HL-60 (cell line): ENCODE measurements at regions not wholly inside any gene's neighbourhood (a gene's known extent, or its start where the extent isn't known, plus 50 kb on each side); places are given as distances from the start of the nearest gene placed in this dataset.
A peak's percentile ranks its signal among the peaks of the same experiment; 100 is the strongest.

Experiments used
- DNase-seq, 2 experiments: peaks; one replicate each; pipeline ENCODE4 v3.0.0-alpha.2; 2010 to 2020; ENCODE audit warnings: low read depth in 1 of 2, low spot score in 1 of 2
- H3K27ac ChIP-seq: fragments of 250-450 bp; sonication (Bioruptor Pico); replicated peaks from 2 replicates; pipeline ENCODE4 v1.5.1; 2020; ENCODE audit warnings: mild to moderate bottlenecking, moderate library complexity
- H3K27me3 ChIP-seq: fragments of 250-450 bp; sonication (Bioruptor Pico); 2 replicates; pipeline ENCODE4 v1.5.1; 2021; ENCODE audit warnings: mild to moderate bottlenecking, moderate library complexity; ENCODE audit not compliant: insufficient read depth, poor library complexity, severe bottlenecking
- H3K4me3 ChIP-seq: replicated peaks from 2 replicates; pipeline ENCODE4 v1.5.1; 2011; ENCODE audit warnings: mild to moderate bottlenecking, control low read depth, low read length; ENCODE audit not compliant: insufficient read depth
- GABPA ChIP-seq: IDR thresholded peaks from 2 replicates; pipeline ENCODE4 v1.6.1; 2012; ENCODE audit warnings: low read depth
- POLR2AphosphoS5 ChIP-seq: IDR thresholded peaks from 2 replicates; pipeline ENCODE4 v1.6.1; 2012; ENCODE audit warnings: low read depth
- SPI1 ChIP-seq: IDR thresholded peaks from 2 replicates; pipeline ENCODE4 v1.6.1; 2012; ENCODE audit warnings: low read depth, mild to moderate bottlenecking, borderline replicate concordance
- TF ChIP-seq, protein P1 (sequence below): IDR thresholded peaks from 2 replicates; pipeline ENCODE4 v1.6.1; 2012; ENCODE audit warnings: low read depth; ENCODE audit not compliant: insufficient replicate concordance
- TF ChIP-seq, protein P2 (sequence below): IDR thresholded peaks from one replicate; pipeline ENCODE4 v1.5.1; 2011; ENCODE audit warnings: low read length, control low read depth, inconsistent platforms; ENCODE audit not compliant: insufficient read depth

DNA sequence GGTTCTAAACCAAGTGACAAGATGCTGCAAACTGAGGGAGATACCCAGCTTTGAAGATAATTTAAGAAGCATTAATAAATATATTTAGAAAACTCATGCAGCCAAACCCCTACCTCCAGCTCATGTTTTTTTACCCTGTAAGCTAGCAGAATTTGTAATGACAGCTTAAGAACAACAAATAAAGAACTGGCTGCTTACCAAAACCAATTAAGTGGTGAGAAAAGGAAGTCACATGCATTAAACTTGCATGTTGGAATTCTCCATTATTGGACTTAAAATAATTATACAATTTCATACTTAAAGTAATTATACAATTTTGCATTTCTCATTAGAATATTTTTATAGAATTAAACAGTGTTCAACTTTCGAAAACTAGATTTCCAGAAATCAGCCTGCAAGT lies 75.6 kb upstream of the CNIH3 start:
- no peaks in the 10 kb centered on the region for H3K27me3 ChIP-seq
- no peak overlapping the region for H3K4me3 ChIP-seq
- TF ChIP-seq, protein P1, sequence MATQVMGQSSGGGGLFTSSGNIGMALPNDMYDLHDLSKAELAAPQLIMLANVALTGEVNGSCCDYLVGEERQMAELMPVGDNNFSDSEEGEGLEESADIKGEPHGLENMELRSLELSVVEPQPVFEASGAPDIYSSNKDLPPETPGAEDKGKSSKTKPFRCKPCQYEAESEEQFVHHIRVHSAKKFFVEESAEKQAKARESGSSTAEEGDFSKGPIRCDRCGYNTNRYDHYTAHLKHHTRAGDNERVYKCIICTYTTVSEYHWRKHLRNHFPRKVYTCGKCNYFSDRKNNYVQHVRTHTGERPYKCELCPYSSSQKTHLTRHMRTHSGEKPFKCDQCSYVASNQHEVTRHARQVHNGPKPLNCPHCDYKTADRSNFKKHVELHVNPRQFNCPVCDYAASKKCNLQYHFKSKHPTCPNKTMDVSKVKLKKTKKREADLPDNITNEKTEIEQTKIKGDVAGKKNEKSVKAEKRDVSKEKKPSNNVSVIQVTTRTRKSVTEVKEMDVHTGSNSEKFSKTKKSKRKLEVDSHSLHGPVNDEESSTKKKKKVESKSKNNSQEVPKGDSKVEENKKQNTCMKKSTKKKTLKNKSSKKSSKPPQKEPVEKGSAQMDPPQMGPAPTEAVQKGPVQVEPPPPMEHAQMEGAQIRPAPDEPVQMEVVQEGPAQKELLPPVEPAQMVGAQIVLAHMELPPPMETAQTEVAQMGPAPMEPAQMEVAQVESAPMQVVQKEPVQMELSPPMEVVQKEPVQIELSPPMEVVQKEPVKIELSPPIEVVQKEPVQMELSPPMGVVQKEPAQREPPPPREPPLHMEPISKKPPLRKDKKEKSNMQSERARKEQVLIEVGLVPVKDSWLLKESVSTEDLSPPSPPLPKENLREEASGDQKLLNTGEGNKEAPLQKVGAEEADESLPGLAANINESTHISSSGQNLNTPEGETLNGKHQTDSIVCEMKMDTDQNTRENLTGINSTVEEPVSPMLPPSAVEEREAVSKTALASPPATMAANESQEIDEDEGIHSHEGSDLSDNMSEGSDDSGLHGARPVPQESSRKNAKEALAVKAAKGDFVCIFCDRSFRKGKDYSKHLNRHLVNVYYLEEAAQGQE = no peak
- TF ChIP-seq, protein P2, sequence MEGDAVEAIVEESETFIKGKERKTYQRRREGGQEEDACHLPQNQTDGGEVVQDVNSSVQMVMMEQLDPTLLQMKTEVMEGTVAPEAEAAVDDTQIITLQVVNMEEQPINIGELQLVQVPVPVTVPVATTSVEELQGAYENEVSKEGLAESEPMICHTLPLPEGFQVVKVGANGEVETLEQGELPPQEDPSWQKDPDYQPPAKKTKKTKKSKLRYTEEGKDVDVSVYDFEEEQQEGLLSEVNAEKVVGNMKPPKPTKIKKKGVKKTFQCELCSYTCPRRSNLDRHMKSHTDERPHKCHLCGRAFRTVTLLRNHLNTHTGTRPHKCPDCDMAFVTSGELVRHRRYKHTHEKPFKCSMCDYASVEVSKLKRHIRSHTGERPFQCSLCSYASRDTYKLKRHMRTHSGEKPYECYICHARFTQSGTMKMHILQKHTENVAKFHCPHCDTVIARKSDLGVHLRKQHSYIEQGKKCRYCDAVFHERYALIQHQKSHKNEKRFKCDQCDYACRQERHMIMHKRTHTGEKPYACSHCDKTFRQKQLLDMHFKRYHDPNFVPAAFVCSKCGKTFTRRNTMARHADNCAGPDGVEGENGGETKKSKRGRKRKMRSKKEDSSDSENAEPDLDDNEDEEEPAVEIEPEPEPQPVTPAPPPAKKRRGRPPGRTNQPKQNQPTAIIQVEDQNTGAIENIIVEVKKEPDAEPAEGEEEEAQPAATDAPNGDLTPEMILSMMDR = no peak
- TF ChIP-seq POLR2AphosphoS5 = no peak
- TF ChIP-seq GABPA = no peak
- no peak for TF ChIP-seq SPI1
- no peak for DNase-seq
- H3K27ac ChIP-seq = peak overlapping the region; percentile 41

DNA sequence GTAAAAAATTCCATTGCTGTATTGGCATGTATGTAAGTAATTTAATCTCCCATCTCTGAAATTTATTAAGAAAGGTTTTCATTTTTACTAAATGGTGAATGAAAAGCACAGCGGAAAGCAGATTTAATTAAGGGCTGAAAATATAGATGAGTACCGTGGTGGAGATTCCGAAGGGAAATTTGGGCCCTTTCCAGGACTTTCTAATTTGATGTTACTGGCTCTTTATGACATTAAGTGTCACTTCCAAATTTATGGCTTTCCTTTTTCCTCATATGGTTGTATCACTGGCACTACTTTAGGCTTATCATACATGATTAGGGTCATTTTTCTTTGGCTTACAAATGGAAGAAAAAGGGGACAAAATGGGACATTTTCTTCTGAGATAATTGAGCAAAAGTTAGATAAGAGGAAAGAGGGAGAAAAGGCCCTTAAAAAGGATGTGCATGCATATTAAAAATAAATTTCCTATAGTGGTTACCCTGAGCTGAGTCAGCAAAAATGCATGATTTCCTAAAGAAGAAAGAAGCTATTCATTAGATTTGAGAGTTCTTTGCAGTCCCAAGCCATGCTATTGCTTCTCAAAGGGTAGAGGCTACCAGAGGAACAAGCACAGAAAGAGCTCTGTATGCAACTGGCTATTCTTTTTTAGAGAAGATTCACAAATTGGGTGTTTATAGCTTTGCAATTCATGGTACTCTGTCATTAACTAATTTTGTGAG lies 74.9 kb upstream of the CNIH3 start:
- no peaks in the 10 kb centered on the region for H3K27me3 ChIP-seq
- no peak for DNase-seq
- no peak overlapping the region for H3K27ac ChIP-seq
- no peak overlapping the region for H3K4me3 ChIP-seq
- no peak for TF ChIP-seq POLR2AphosphoS5
- no peak for TF ChIP-seq GABPA
- TF ChIP-seq SPI1 = no peak
- TF ChIP-seq, protein P1 = no peak
- TF ChIP-seq, protein P2 = no peak

DNA sequence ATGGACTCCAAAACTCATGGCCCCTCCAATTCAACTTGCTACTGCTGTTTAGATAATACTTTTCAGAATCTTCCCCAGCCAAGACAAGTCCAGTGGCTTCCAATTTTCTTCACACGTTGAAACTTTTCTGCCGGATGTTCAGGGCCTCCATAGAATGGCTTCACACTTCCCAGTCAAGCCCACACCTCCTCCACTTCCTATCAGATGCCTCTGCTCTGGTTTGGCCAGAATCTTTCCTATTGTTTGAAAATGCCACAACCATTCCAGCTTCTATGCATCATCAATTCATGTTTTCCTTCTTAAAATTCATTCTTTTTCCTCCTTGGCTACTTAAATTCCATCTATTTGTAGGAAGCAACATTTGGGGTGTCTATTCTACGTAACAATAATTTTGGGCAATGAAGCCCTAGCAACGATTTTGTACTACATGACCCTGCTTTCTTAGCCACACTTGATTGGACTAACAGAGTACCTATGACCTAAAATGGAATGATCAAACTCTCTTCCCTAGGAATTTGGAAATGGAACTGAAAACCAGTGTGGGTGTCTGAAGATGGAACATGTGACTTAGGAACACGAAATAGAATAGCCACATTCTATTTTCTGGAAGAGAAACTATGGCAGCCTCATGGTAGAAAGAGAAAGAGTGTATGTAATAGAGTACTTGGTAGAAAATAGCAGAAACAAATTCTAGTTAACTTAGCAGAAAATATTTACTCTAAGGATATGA lies 74.1 kb upstream of the CNIH3 start:
- Histone ChIP-seq H3K4me3 (no peak overlapping the region), H3K27me3 (no peaks in the 10 kb centered on the region), H3K27ac (no peak overlapping the region)
- no peak for TF ChIP-seq GABPA
- TF ChIP-seq, protein P1 = no peak
- no peak for TF ChIP-seq POLR2AphosphoS5
- TF ChIP-seq, protein P2 = no peak
- no peak for TF ChIP-seq SPI1
- DNase-seq = no peak
